ENCODE measurements at regions not wholly inside any gene's neighbourhood (a gene's known extent, or its start where the extent isn't known, plus 50 kb on each side); places are given as distances from the start of the nearest gene placed in this dataset.
"Not testable (repeated sequence)": the region's sequence is repeated elsewhere in the genome, so short reads cannot be mapped to it uniquely, and the experiment has no call there.

DNA sequence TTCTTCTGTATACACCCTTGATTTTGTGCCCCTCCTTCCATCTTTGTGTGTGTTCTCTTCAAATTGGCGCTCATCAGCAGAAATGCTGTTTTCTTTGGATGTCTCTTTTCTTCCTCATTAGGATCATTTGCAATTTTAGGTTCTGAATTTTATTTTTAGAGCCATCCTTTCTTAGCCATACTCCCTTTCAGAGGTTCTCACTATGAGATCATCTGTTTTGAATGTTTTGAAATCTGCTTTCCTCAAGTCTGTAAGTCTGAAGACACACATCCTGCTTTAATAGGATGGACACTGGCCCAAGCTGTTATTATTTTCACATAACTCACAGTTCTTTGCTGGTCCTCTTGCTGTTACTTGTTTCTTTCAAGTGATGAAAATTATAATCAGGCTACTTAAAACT, 124.8 kb downstream of the BDH1 start:
- DNase-seq, result peak; percentile 74

DNA sequence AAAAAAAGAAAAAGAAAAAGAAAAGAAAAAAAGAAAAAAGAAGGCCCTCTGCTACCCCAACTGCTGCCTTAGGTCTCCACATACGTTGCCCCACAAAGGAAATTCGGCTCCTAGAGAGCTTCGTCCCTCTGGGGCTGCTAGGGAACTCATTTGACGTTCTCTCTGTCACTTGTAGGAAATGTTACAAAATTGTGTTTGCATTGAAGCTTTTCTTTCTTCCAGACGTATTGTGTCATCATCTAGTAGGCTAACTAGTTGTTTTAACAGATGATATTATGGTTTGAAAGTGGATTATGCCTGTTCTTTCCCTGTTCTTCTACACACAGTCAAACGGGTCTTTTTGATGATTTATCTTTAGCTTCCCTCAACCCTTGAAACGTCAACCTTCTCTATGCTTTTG, 125.3 kb downstream of the BDH1 start:
- DNase-seq, result no peak

DNA sequence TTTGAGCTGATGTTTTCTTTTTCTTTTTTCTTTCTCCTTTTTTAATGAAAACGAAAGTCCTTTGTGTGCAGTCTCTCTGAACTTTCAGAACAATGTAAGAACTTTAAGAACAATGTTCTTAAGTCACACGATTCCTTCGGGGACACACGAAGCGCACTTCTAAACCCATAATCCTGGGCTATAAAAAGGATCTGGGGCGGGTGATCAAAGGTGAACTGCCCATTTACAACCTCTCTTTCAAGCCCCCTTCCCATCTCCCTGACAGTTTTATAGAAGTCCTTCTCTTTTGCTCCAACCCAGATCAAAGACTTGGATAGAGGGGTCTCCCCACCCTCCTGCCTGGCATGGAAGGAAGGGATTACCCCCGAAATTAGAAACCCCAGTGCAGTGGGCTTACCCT, 126.8 kb downstream of the BDH1 start:
- no peak for DNase-seq

DNA sequence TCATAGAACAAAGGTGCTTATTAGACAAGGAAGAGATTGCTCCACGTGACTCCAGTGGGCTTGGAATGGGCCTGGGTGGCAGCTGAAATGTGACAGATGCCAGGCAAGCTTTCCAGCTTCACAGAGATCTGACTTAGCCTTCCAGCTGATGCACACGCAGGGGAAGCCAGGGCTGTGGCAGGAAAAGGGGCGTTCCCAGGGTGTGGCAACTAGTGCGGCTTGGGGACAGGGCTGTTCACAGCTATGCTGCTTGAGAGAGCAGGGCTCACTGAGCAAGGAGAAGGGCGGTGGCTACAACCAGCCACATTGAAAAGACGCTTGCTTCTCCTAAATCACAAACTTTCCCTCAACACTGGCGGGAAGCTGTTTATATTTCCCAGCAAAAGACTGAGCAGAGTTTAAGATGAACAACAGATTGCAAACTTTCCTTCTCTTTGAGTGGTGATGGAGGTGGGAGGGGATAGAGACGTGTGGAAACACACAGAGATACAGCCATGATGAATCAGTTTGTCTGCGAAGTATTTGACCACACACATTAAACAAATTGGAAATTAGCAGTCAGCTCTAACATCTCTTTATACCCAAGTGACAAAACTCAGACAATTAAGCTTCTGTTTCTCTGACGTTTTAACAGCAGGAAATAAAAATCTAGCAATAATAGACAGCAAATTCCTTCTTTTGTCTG, 127.5 kb downstream of the BDH1 start:
- DNase-seq, result peak; percentile 80

DNA sequence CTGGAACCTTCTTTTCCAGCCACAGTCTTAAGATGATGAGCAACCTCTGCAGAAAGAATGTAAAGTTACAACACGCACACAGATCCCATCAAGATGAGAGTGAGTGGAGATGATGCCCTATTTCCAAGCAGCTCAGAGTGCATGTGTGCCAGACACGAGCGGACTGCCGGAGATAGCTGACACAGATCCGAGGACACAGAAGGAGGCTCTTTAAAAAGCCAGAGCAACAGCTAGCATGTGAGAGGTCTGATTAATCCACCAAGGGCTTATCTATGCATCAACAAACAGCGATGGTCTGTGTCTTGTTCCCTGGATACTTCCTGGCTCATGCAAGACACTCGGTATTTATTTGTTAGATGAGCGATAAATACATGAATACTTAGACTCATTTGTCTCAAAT, 128.6 kb upstream of the DLG1 start:
- DNase-seq, result no peak

DNA sequence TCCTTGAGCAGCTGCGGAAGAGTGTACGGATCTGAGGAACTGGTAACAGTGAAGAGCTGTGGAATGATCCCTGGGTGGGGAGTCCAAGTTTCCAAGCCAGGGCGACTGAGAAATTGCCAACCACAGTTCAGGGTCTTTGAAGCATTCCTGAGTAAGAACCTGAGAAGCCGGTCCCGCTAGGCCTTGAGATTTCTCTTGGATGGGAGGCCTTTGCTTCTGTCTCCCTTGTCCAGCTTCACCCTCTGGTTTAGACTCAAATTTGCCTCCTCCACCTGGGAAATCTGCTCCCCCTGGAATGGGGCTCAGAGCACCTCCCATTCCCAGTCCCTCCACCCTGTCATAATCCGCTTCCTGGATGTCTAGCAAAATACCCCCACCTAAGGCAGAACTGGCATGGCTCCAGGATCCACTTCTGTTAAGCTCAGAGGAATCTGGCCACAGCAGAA, 127.7 kb upstream of the DLG1 start:
- peak; percentile 78 for DNase-seq

DNA sequence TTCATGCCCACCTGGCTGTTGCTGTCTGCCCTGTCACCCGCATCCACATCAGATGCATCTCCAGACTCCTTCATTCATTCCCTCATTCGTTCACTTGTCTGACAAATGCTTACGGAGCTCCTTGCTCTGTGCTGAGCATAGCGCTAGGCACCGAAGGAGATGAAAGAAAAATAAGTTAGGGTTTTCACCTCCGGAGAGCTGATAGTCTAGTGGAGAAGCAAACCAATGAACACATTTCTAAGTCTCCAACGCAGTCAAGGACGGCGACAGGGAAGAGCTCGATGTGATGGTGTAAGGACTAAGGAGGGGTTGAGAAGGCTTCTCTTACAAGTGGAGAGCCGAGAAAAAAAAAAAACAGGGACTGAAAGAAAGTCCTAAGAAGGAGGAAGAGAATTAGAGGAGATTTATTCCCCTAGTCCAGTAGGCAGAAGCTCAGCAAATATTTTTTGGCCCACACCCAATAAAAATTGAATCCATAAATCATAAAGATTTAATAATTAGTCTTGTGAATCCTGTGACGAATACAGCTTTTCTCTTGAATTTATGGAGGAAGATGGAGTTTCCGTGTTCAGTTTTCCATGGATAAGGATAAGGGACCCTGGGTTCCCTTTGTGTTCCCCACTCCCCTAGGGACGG, 127.2 kb upstream of the DLG1 start:
- no peak for DNase-seq

DNA sequence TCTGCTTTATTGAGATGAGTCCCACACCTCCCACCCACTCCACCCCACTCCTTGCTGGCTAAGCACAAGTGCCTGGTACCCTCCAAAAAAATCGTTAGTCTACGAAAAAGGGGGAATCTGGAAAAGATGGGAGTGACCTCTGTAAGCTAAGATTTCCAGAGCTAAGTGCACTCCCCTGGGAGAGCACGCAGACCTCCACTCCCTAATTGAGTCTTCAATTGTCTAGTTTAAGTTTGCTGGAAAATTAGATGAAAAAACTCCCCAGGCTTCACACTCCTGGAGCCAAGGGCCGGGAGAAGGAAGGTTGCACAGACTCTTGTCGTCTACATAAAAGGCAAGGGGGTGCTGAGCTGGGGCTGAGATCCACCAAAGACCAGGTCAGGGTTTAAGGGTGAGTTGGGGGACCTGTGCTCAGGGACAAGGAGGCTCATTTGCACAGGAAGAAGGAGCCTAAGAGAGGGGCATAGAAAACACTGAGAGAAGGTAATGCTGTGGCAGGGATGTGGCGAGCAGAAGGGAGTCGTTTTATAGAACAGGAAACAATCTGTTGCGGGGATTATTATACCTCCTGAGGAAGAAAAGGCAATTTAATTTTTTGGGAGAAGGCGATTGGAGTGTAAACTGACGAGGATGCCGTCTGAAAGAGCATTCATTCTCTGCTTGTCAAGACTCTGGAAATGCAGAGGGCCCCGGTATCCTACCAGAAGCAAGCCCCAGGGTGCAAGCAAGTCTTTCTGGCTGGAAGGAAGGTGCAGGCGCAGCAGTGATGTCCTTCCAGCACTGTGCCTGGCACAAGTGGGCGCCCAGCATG, 126.5 kb upstream of the DLG1 start:
- no peak for DNase-seq

DNA sequence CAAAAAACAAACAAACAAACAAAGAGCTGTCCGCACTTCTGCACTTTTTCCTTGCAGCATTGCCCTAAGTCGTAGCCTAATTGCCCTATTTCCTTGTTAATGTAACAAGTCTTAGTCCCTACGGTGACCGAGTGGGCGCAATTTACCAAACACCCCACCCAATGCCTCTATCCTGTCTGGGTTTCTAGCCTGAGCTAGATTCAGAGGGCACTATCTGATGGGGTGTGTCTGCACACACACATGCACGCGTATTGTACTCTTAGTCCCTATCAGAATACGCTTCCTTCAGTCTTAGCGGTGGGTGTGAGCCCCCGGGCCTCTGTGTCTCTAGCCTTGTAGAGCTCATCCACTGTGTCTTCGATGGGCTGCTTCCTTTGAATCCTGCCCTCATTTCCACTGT, 125.9 kb upstream of the DLG1 start:
- no peak for DNase-seq

DNA sequence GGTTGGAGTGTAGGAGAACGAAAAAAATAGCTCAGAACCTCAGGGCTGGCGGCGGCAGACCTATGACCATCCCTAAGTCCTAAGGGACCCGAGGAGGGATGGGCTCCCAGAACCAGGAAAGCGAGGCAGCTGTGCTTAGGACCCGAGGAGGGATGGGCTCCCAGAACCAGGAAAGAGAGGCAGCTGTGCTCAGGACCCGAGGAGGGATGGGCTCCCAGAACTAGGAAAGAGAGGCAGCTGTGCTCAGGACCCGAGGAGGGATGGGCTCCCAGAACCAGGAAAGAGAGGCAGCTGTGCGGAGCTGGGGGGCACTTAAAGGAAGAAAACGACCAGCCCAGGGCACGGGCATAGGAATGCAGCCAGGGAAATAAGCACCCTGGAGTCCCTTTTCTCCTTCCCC, 125.0 kb upstream of the DLG1 start:
- no peak for DNase-seq

DNA sequence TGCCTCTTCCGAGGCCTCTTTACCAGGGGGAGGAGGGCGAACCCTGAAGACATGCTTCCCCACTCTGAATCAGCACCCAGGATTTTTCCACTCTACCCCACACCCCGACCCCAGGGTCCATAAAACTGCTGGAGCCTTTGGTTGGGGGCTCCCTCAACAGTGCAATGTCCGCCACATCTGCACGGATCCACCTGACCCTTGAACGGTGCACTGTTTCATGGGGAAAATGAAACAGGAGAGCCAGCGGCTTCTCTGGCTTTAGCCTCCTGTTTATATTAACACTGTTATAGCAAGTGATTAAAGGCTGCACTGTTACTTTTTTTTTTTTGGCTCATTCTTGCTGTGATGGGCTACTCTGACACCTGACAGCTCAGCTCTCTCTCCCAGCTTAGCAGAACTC, 124.1 kb upstream of the DLG1 start:
- no peak for DNase-seq

DNA sequence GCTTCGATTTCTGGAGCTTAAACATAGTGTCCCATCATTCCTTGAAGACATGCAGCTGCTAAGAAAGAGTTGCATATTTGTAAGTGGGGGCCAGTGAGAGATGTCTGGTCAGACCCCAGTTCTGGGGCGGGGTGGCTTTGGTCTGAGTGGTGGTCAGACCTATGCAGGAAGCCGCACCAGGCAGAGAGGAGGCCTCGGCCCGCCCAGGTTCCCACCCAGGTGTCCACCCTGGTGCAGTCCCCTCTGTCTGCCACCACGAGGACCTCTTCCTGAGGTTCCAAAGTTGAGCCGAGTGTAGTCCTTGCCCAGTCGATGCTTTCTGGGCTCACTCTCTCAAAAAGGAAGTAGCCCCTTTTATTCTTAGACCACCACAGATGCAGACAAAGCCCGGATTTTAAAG, 122.6 kb upstream of the DLG1 start:
- DNase-seq, result no peak

DNA sequence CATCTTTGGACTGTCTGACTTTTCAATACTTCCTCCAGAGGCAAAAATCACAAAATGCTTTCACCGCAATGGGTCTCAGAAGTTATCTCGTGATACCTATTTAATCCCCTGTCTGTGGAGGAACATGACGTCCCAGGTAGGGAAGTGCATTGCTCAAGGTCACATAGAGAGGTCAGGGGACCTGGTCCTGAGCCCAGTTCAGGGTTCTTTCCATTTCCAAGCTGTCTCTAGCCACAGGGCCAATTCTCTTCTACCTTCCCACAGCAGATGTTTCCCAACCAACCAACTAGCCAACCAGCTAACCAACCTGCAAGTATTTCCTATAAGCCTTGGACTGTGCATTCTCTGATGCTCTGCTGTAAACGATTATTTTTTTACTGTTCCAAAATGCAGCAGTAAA, 122.2 kb upstream of the DLG1 start:
- DNase-seq, result no peak

DNA sequence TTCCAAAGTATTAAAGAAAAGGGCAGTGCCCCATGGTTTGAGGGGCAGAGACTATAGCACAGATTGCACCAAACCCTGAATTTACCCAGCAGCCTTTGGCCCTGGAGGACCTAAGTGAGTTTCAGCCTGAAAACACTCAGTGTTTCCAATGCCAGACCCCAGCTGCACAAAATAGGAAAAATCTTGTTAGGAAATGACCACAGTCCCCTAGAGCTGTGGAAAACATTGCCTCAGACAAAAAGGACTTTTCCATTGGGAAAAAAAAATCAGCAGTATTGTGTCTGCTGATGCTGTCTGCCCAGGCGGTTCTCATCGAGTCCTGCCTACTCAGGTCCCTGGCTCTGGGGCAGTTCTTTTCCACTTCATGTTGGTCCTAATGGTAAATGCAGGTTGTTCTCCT, 121.7 kb upstream of the DLG1 start:
- DNase-seq, result peak; percentile 47

DNA sequence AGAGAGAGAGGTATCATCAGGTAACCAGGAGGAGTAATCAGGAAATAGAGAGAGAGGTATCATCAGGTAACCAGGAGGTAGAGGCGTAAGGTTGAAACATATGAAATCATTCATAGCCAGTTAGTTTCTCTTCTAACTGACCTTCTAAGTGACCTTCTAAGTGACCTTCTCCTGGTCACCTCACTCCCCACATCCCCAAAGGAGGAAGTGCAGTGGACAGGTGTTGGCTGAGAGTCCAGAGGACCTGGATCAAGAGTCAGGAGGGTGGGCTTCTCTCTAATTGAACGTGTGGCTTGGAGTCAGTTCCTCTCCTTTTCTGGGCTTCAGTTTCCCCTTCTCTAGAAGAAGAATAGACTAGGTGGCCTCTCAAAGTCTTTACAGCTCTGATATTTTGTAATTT, 121.3 kb upstream of the DLG1 start:
- no peak for DNase-seq

DNA sequence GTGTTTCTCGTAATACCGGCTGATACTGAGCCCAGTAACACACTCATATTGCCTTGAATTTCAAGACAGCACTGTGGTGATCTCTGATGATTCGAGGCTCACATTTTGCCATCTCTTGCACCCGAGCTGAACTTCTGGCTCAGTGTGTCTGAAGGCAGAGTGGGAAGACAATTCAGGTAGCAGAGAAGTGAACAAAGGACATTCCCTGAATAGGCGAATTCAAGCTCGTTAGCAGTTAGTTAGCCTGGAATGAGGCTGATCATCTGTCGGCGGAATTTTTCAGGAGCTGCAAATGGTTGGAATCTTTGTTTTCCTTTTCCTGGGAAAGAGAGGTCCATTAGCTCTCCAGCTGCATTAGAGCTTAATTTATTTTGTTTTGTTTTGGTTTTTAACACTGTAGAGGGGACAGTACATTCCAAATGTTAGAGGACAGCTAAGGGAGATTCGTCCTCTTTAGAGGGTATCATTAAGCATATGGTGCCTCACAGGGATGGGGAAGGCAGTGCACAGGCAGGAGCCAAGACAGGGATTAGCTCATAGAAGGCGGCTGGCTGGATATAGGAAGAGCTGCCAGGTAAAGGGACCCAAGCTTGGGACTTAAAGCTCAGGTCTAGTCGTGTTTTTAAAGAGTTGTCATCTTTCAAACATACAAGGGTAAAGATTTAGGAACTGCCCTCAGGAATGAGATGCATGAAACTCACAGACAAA, 119.7 kb upstream of the DLG1 start:
- no peak for DNase-seq

DNA sequence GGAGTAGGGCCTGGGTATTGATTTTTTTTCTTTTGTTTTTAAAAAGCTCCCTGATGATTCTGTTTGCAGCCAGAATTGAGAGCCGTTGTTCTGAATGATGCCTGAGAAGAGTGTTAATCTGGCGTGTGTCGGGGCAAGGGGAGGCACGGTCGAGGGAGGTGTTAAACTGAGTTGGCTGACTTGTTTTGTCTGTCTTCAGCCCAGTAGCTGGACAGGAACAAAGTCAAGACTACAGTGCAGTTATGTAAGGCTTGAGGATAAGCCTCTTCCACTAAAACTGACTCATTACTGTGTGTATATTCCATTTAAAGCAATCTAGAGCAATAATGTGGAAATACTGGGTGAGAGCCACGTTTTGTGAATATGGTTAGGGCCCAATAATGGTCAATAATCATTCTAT, 119.0 kb upstream of the DLG1 start:
- no peak for DNase-seq

DNA sequence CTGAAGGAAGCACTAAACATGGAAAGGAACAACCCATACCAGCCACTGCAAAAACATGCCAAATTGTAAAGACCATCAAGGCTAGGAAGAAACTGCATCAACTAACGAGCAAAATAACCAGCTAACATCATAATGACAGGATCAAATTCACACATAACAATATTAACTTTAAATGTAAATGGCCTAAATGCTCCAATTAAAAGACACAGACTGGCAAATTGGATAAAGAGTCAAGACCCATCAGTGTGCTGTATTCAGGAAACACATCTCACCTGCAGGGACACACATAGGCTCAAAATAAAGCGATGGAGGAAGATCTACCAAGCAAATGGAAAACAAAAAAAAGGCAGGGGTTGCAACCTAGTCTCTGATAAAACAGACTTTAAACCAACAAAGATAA, 113.5 kb upstream of the DLG1 start:
- not testable (repeated sequence) for DNase-seq

DNA sequence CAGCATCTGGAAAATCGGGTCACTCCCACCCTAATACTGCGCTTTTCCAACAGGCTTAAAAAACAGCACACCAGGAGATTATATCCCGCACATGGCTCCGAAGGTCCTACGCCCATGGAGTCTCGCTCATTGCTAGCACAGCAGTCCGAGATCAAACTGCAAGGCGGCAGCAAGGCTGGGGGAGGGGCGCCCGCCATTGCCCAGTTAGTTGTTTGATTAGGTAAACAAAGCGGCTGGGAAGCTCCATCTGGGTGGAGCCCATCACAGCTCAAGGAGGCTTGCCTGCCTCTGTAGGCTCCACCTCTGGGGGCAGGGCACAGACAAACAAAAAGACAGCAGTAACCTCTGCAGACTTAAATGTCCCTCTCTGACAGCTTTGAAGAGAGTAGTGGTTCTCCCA, 111.8 kb upstream of the DLG1 start:
- not testable (repeated sequence) for DNase-seq

DNA sequence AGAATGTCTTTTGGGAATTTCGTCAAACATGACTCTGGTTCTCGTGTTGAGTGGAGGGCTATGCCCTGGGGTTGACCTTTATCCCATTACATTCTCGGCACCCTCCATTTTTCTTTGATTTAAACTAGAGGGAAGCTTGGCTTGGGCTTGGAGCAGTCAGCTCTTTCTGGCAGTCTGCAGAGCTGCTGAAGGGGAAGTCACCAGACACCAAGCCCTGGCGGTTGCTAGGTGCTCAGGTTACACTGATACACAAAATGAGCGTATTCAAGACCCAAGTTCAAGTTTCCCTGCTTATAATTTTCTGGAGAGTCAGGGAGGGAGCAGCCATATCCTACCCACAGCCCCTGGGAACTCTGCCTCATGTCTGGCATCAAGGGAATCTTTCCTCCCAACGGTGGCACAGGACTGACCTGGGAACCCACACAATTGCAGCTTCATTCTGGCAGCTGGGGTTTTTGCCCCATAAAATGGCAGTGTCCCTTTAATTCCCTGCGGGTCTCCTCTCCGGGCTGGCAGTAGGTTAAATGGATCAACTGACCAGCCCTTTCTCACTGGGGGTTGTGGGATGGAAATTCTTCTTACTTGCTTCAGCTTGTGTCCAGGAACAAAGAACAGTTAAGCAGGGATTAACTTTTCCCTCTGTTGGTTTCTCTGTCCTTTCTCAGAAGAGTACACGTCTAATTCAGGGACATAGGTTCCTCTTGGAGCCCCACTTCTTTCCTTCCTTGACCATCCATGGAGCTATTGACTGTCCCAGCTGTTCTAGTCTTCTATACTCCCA, 110.0 kb upstream of the DLG1 start:
- DNase-seq, result no peak

DNA sequence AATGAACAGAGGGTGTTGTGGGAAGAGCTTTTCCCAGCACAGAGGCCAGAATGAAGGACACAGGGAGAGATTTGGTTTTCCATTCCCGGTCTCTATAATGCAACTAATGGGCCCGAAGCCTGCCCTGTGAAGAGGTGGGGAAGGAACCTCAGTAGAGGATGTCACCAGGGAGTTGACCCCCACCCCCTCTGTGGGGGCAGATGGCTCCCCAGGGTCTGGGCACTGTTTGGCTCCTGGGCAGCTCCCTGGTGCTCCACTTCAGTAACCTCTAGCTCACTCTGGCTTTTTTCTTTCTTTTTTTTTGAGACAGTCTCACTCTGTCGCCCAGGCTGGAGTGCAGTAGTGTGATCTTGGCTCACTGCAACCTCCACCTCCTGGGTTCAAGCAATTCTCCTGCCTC, 109.1 kb upstream of the DLG1 start:
- no peak for DNase-seq

DNA sequence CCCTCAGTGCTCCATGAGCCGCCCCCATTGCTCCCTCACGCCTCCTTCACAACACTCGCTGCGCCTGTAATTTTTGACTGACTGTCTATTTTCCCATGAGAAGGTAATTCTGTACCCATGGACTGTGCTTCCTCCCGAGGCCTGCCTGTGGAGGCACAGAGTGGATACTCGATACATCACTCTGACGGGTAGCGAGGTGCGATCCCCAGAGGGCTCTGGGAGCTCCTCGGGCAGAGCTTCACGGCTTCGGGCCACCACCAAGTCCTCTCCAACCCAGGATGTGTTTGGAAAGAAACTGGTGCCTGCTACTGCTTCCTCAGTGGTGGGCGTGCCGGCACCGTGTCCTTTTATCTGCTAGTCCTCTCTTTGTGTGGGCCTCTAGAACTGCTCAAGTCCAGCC, 108.6 kb upstream of the DLG1 start:
- DNase-seq, result no peak

Data from fibroblast of skin of scalp (primary cell).